ENCODE measurements at regions not wholly inside any gene's neighbourhood (a gene's known extent, or its start where the extent isn't known, plus 50 kb on each side); places are given as distances from the start of the nearest gene placed in this dataset.

- 94 to 100% (median 98%) methylated on average over 1 of the region's 1 CpG for WGBS, 3 donors
- TF ChIP-seq CTCF (IDR thresholded peaks at IDR 0.05) (no peak), POLR2A (IDR thresholded peaks at IDR 0.05) (no peak), EP300 (IDR thresholded peaks at IDR 0.05) (no peak)
- intact Hi-C loops (cut with DNase I) = no loop called here
These were observed 120.7 kb downstream of the BACH1 start for GRCh38 chr21:29419422-29419821.

GRCh38 chr21:29423099-29423870 is 124.6 kb downstream of the BACH1 start:
- TF ChIP-seq EP300 (IDR thresholded peaks at IDR 0.05) = no peak
- no peak for TF ChIP-seq POLR2A (IDR thresholded peaks at IDR 0.05)
- TF ChIP-seq CTCF (IDR thresholded peaks at IDR 0.05) = no peak
- no peak for DNase-seq
- H3K4me3 ChIP-seq = no peak overlapping the region
- H3K36me3 ChIP-seq = no peaks in the 10 kb centered on the region
- intact Hi-C loops (cut with DNase I) = no loop called here
- no peaks in the 10 kb centered on the region for H3K9me3 ChIP-seq
- H3K4me1 ChIP-seq (ENCODE audit: insufficient read depth) = no peaks in the 10 kb centered on the region
- no peaks in the 10 kb centered on the region for H3K27me3 ChIP-seq
- no peak overlapping the region for H3K27ac ChIP-seq
- WGBS, 3 donors = 51 to 57% (median 55%) methylated on average over 2 of the region's 2 CpGs

More at GRCh38 chr21:29419422-29419821, 120.7 kb downstream of the BACH1 start:
- H3K4me3 ChIP-seq = no peak overlapping the region
- no peaks in the 10 kb centered on the region for H3K36me3 ChIP-seq
- no peaks in the 10 kb centered on the region for H3K4me1 ChIP-seq (ENCODE audit: insufficient read depth)
- no peak overlapping the region for H3K27ac ChIP-seq
- no peak for DNase-seq
- no peaks in the 10 kb centered on the region for H3K9me3 ChIP-seq
- H3K27me3 ChIP-seq = no peaks in the 10 kb centered on the region

- Histone ChIP-seq H3K27ac (no peak overlapping the region), H3K27me3 (no peaks in the 10 kb centered on the region), H3K9me3 (no peaks in the 10 kb centered on the region), H3K4me1 (ENCODE audit: insufficient read depth) (no peaks in the 10 kb centered on the region), H3K4me3 (no peak overlapping the region), H3K36me3 (no peaks in the 10 kb centered on the region)
- intact Hi-C loops (cut with DNase I) = no loop called here
- 85 to 92% (median 89%) methylated on average over 2 of the region's 2 CpGs for WGBS, 3 donors
- DNase-seq = no peak
- TF ChIP-seq POLR2A (IDR thresholded peaks at IDR 0.05) (no peak), CTCF (IDR thresholded peaks at IDR 0.05) (no peak), EP300 (IDR thresholded peaks at IDR 0.05) (no peak)
These were observed 126.0 kb downstream of the BACH1 start for GRCh38 chr21:29424728-29425127.

- Histone ChIP-seq H3K4me3 (no peak overlapping the region), H3K4me1 (ENCODE audit: insufficient read depth) (no peaks in the 10 kb centered on the region), H3K36me3 (no peaks in the 10 kb centered on the region), H3K9me3 (no peaks in the 10 kb centered on the region), H3K27me3 (no peaks in the 10 kb centered on the region), H3K27ac (no peak overlapping the region)
- TF ChIP-seq EP300 (IDR thresholded peaks at IDR 0.05) = no peak
- no peak for TF ChIP-seq POLR2A (IDR thresholded peaks at IDR 0.05)
- no peak for DNase-seq
- intact Hi-C loops (cut with DNase I) = no loop called here
These were observed 130.5 kb downstream of the BACH1 start for GRCh38 chr21:29429218-29429617.

GRCh38 chr21:29430030-29430429 is 131.3 kb downstream of the BACH1 start:
- Histone ChIP-seq H3K4me1 (ENCODE audit: insufficient read depth) (no peaks in the 10 kb centered on the region), H3K9me3 (no peaks in the 10 kb centered on the region), H3K4me3 (no peak overlapping the region), H3K27me3 (no peaks in the 10 kb centered on the region), H3K36me3 (no peaks in the 10 kb centered on the region), H3K27ac (no peak overlapping the region)
- TF ChIP-seq CTCF (IDR thresholded peaks at IDR 0.05) = no peak
- no peak for TF ChIP-seq POLR2A (IDR thresholded peaks at IDR 0.05)
- no peak for TF ChIP-seq EP300 (IDR thresholded peaks at IDR 0.05)
- intact Hi-C loops (cut with DNase I) = no loop called here
- 87 to 91% (median 91%) methylated on average over 4 of the region's 4 CpGs for WGBS, 3 donors
- DNase-seq = no peak

Measured in ovary (tissue), 7 donors.